DMS79 (cell line): ENCODE measurements at regions not wholly inside any gene's neighbourhood (a gene's known extent, or its start where the extent isn't known, plus 50 kb on each side); places are given as distances from the start of the nearest gene placed in this dataset.

ENCODE experiments used
- DNase-seq: peaks from one replicate; lab custom pipeline; 2025; lab: John Stamatoyannopoulos, UW

DNA sequence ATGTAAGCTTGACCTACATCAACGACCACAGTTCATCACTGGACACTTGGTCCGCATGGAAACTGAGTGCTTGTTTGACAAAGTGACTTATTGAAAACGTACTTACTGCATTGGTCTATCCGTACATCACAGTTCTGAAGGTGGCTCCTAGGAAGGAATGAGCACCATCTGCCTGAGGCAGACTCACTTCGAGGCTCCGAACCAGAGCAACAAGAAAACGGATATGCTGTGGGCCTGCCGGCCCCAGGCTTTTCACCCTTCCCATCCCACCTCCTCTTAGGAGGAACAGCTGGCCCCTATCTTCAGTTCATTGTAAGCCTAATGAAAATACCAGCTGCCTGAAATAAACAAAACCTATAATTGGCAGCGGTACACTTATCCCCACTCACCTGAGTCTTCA, 67.2 kb upstream of the TSLP start:
- no peak for DNase-seq

DNA sequence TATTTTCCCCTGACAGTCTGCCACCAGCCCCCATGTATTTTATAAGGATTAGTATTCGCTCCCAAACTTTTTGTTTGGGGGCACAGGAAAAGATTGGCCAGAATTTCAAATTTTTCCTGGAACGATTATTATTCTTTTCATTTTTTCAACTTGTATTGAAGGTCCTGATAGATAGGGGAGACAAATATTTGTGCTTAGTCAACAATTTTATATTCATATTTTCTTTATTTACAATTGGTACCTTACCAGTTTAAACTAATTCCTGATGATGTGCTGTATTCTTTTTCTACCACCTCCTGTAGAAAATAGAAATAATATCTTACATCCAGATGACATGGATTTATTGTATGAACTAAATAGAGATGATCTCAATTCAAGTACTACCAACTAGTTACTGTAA, 60.7 kb upstream of the TSLP start:
- no peak for DNase-seq

- DNase-seq, result no peak
Measured at GRCh38 chr5:111013011-111013410, 58.5 kb upstream of the TSLP start.

DNA sequence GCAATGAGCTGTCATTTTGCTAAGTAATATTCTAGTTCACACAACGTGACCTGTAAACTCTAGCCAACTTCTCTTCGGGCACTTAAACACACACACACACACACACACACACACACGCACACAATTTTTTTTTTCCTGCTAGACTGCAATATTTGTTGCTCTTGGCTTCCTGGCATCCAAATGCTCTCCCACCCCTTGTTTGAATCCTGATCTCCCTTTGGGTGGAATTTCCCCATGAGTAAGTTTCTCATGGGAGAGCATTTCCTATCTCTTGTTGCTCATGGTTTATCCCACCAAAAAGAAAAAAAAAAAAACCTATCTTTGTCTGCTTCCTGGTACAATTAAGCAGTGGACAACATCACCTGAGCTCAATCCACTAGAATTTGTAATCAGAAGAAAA, 54.7 kb upstream of the TSLP start:
- DNase-seq, result no peak

GRCh38 chr5:111017731-111018130, 53.8 kb upstream of the TSLP start:
- no peak for DNase-seq
